ENCODE measurements at regions not wholly inside any gene's neighbourhood (a gene's known extent, or its start where the extent isn't known, plus 50 kb on each side); places are given as distances from the start of the nearest gene placed in this dataset.

DNA sequence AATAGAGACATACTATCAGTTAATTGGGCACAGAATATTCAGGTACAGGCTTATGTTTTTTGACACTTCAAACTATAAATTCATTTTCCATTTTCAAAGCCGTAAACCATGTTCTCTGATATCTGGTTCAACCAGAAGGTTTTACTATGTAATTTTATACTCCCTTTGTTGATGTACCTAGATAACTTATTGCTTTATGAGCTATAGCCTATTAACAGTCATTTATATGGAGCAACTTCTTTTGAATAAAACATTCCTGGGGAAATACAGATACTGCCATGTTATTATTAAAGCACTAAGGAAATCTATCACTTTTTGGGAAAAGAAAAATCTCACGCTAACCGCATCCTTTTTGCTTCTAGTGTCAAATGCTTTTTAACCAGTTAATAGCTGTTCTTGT, 505.6 kb downstream of the PYDC2 start:
- no peaks in the 10 kb centered on the region for H3K4me1 ChIP-seq (ENCODE audit: insufficient read depth, insufficient read length)
- no peak for TF ChIP-seq SUZ12 (IDR thresholded peaks at IDR 0.05; ENCODE audit: extremely low read depth, insufficient read depth, insufficient read length)
- TF ChIP-seq ZNF274 (IDR thresholded peaks at IDR 0.05; ENCODE audit: low read depth, low read length) = no peak
- no peak for TF ChIP-seq YY1 (IDR thresholded peaks at IDR 0.05; ENCODE audit: insufficient read depth, insufficient read length)
- H3K36me3 ChIP-seq (ENCODE audit: insufficient read depth, insufficient read length, low read length) = no peaks in the 10 kb centered on the region
- DNase-seq (ENCODE audit: low read depth, low spot score) = no peak
- no peak overlapping the region for H3K4me3 ChIP-seq (ENCODE audit: insufficient read length, low read depth)
- H3K9ac ChIP-seq (ENCODE audit: insufficient read length, low read depth) = no peak overlapping the region
- H3K27me3 ChIP-seq (ENCODE audit: insufficient read depth, insufficient read length) = no peaks in the 10 kb centered on the region
- peaks cover 10% of the 10 kb centered on the region; the same call in 1 of the 2 replicates for H3K9me3 ChIP-seq (ENCODE audit: insufficient read depth, low read length)

GRCh38 chr3:191968299-191968698, 507.3 kb downstream of the PYDC2 start:
- Histone ChIP-seq H3K9me3 (ENCODE audit: insufficient read depth, low read length) (no peaks in the 10 kb centered on the region), H3K36me3 (ENCODE audit: insufficient read depth, insufficient read length, low read length) (no peaks in the 10 kb centered on the region), H3K4me3 (ENCODE audit: insufficient read length, low read depth) (no peak overlapping the region), H3K27me3 (ENCODE audit: insufficient read depth, insufficient read length) (no peaks in the 10 kb centered on the region), H3K9ac (ENCODE audit: insufficient read length, low read depth) (no peak overlapping the region), H3K4me1 (ENCODE audit: insufficient read depth, insufficient read length) (no peaks in the 10 kb centered on the region)
- TF ChIP-seq ZNF274 (IDR thresholded peaks at IDR 0.05; ENCODE audit: low read depth, low read length) (no peak), YY1 (IDR thresholded peaks at IDR 0.05; ENCODE audit: insufficient read depth, insufficient read length) (no peak), SUZ12 (IDR thresholded peaks at IDR 0.05; ENCODE audit: extremely low read depth, insufficient read depth, insufficient read length) (no peak)
- DNase-seq (ENCODE audit: low read depth, low spot score) = no peak

DNA sequence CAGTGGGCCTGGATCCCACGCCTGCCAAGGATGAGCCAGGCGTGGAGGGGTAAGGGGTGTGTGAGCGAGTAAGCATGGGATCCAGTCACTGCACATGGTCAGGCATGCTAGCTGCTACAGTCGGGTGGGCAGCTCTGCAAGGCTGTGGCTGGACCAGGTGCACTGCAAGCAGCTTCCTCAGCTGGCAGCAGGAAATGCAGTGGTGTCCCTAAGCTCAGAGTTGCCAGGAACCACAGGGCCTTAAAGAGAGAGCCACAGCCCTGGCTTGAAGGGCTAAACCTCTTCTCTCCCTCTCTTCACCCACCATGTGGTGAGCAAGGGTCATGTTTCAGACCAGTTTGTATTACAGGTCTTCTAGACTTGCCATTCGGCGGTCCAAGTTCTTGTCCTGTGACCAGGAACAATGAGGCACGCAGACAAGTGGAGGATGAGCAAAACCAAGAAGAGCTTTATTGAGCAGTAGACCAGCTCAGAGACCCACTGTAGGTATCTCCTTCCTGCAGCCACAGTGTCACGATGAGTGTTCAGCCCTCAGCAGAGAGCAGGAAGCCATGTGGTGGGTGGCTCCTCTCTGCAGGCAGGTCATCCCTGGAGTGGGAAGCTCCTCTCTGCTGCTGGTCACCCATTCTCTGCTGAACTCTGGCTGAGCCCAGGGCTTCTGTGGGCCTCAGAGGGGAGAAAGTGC, 511.9 kb downstream of the PYDC2 start:
- Histone ChIP-seq H3K27me3 (ENCODE audit: insufficient read depth, insufficient read length) (no peaks in the 10 kb centered on the region), H3K9ac (ENCODE audit: insufficient read length, low read depth) (no peak overlapping the region), H3K4me1 (ENCODE audit: insufficient read depth, insufficient read length) (no peaks in the 10 kb centered on the region), H3K4me3 (ENCODE audit: insufficient read length, low read depth) (no peak overlapping the region), H3K36me3 (ENCODE audit: insufficient read depth, insufficient read length, low read length) (no peaks in the 10 kb centered on the region), H3K9me3 (ENCODE audit: insufficient read depth, low read length) (no peaks in the 10 kb centered on the region)
- no peak for DNase-seq (ENCODE audit: low read depth, low spot score)
- TF ChIP-seq YY1 (IDR thresholded peaks at IDR 0.05; ENCODE audit: insufficient read depth, insufficient read length) = no peak
- TF ChIP-seq ZNF274 (IDR thresholded peaks at IDR 0.05; ENCODE audit: low read depth, low read length) = no peak
- TF ChIP-seq SUZ12 (IDR thresholded peaks at IDR 0.05; ENCODE audit: extremely low read depth, insufficient read depth, insufficient read length) = no peak

DNA sequence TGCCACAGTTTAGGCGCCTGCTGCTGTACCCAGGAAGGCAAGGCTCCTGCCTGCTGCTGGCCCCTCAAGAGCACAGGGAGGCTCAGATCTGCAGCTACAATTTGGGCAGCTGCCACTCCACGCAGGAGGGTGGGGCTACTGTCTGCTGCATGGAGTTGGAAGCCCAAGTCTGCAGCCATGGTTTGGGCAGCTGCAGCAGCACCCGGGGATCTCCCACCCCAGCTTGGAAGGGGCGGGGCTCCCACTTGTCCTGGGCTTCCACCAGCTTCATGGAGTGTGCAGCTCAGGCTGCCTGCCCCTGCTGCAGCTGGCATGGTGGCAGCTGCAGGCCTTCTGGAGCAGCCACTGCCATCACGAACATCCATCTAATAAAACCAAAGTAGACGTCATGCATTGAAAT, 512.9 kb downstream of the PYDC2 start:
- Histone ChIP-seq H3K9ac (ENCODE audit: insufficient read length, low read depth) (no peak overlapping the region), H3K36me3 (ENCODE audit: insufficient read depth, insufficient read length, low read length) (no peaks in the 10 kb centered on the region), H3K9me3 (ENCODE audit: insufficient read depth, low read length) (no peaks in the 10 kb centered on the region), H3K4me1 (ENCODE audit: insufficient read depth, insufficient read length) (no peaks in the 10 kb centered on the region), H3K4me3 (ENCODE audit: insufficient read length, low read depth) (no peak overlapping the region), H3K27me3 (ENCODE audit: insufficient read depth, insufficient read length) (no peaks in the 10 kb centered on the region)
- TF ChIP-seq YY1 (IDR thresholded peaks at IDR 0.05; ENCODE audit: insufficient read depth, insufficient read length) (no peak), ZNF274 (IDR thresholded peaks at IDR 0.05; ENCODE audit: low read depth, low read length) (no peak), SUZ12 (IDR thresholded peaks at IDR 0.05; ENCODE audit: extremely low read depth, insufficient read depth, insufficient read length) (no peak)
- no peak for DNase-seq (ENCODE audit: low read depth, low spot score)

GRCh38 chr3:191975936-191976335, 515.0 kb downstream of the PYDC2 start:
- H3K27me3 ChIP-seq (ENCODE audit: insufficient read depth, insufficient read length) = no peaks in the 10 kb centered on the region
- no peak for DNase-seq (ENCODE audit: low read depth, low spot score)
- H3K9ac ChIP-seq (ENCODE audit: insufficient read length, low read depth) = no peak overlapping the region
- no peaks in the 10 kb centered on the region for H3K4me1 ChIP-seq (ENCODE audit: insufficient read depth, insufficient read length)
- no peak overlapping the region for H3K4me3 ChIP-seq (ENCODE audit: insufficient read length, low read depth)
- no peaks in the 10 kb centered on the region for H3K36me3 ChIP-seq (ENCODE audit: insufficient read depth, insufficient read length, low read length)
- TF ChIP-seq SUZ12 (IDR thresholded peaks at IDR 0.05; ENCODE audit: extremely low read depth, insufficient read depth, insufficient read length) = no peak
- TF ChIP-seq ZNF274 (IDR thresholded peaks at IDR 0.05; ENCODE audit: low read depth, low read length) = no peak
- TF ChIP-seq YY1 (IDR thresholded peaks at IDR 0.05; ENCODE audit: insufficient read depth, insufficient read length) = no peak
- H3K9me3 ChIP-seq (ENCODE audit: insufficient read depth, low read length) = 0 out of 2 replicates have a peak, but pooled peaks cover 6% of the 10 kb centered on the region

- no peaks in the 10 kb centered on the region for H3K27me3 ChIP-seq (ENCODE audit: insufficient read depth, insufficient read length)
- TF ChIP-seq ZNF274 (IDR thresholded peaks at IDR 0.05; ENCODE audit: low read depth, low read length) = no peak
- TF ChIP-seq YY1 (IDR thresholded peaks at IDR 0.05; ENCODE audit: insufficient read depth, insufficient read length) = no peak
- TF ChIP-seq SUZ12 (IDR thresholded peaks at IDR 0.05; ENCODE audit: extremely low read depth, insufficient read depth, insufficient read length) = no peak
- no peak overlapping the region for H3K4me3 ChIP-seq (ENCODE audit: insufficient read length, low read depth)
- no peaks in the 10 kb centered on the region for H3K36me3 ChIP-seq (ENCODE audit: insufficient read depth, insufficient read length, low read length)
- H3K9ac ChIP-seq (ENCODE audit: insufficient read length, low read depth) = no peak overlapping the region
- DNase-seq (ENCODE audit: low read depth, low spot score) = no peak
- H3K9me3 ChIP-seq (ENCODE audit: insufficient read depth, low read length) = 0 out of 2 replicates have a peak, but pooled peaks cover 6% of the 10 kb centered on the region
- H3K4me1 ChIP-seq (ENCODE audit: insufficient read depth, insufficient read length) = no peaks in the 10 kb centered on the region
Observed at GRCh38 chr3:191980443-191980842, 519.5 kb downstream of the PYDC2 start.

DNA sequence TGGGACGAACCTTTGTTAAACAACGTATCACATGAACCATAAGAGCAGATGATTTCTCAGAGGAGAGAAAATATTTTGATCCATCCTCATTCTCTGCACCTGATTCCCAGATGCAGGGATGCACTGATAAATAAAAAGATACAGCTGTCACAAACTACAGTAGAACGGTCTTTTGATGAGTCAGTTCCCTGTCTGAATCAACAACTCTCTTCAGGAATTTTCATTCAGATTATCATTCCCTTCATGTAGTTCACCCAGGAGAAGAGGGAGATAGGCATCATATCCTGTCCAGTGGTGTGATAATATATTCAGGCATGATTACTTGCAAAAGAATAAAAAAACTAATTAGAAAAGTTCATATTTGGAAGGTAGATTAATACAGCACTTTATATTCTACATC, 521.5 kb downstream of the PYDC2 start:
- Histone ChIP-seq H3K4me3 (ENCODE audit: insufficient read length, low read depth) (no peak overlapping the region), H3K9me3 (ENCODE audit: insufficient read depth, low read length) (0 out of 2 replicates have a peak, but pooled peaks cover 6% of the 10 kb centered on the region), H3K27me3 (ENCODE audit: insufficient read depth, insufficient read length) (no peaks in the 10 kb centered on the region), H3K36me3 (ENCODE audit: insufficient read depth, insufficient read length, low read length) (no peaks in the 10 kb centered on the region), H3K9ac (ENCODE audit: insufficient read length, low read depth) (no peak overlapping the region), H3K4me1 (ENCODE audit: insufficient read depth, insufficient read length) (no peaks in the 10 kb centered on the region)
- DNase-seq (ENCODE audit: low read depth, low spot score) = no peak
- TF ChIP-seq SUZ12 (IDR thresholded peaks at IDR 0.05; ENCODE audit: extremely low read depth, insufficient read depth, insufficient read length) = no peak
- no peak for TF ChIP-seq YY1 (IDR thresholded peaks at IDR 0.05; ENCODE audit: insufficient read depth, insufficient read length)
- TF ChIP-seq ZNF274 (IDR thresholded peaks at IDR 0.05; ENCODE audit: low read depth, low read length) = no peak

Measured in NT2/D1 (cell line).